ENCODE measurements at regions not wholly inside any gene's neighbourhood (a gene's known extent, or its start where the extent isn't known, plus 50 kb on each side); places are given as distances from the start of the nearest gene placed in this dataset.

- DNase-seq (ENCODE audit: low spot score) = no peak
These were observed 56.3 kb upstream of the TMCO5A start for GRCh38 chr15:37877851-37878741.

GRCh38 chr15:37880009-37880834 is 54.2 kb upstream of the TMCO5A start:
- in situ Hi-C loops (cut with HindIII; ENCODE audit: low sequenced_read_pairs) = no loop called here
- DNase-seq (ENCODE audit: low spot score) = peak; percentile 23

More at GRCh38 chr15:37877851-37878741, 56.3 kb upstream of the TMCO5A start:
- in situ Hi-C loops (cut with HindIII; ENCODE audit: low sequenced_read_pairs) = no loop called here

GRCh38 chr15:37880835-37881153 is 53.6 kb upstream of the TMCO5A start:
- in situ Hi-C loops (cut with HindIII; ENCODE audit: low sequenced_read_pairs) = no loop called here
- no peak for DNase-seq (ENCODE audit: low spot score)

- in situ Hi-C loops (cut with HindIII; ENCODE audit: low sequenced_read_pairs) = no loop called here
- DNase-seq (ENCODE audit: low spot score) = no peak
These were observed 53.0 kb upstream of the TMCO5A start for GRCh38 chr15:37881237-37882013.

- in situ Hi-C loops (cut with HindIII; ENCODE audit: low sequenced_read_pairs) = no loop called here
- no peak for DNase-seq (ENCODE audit: low spot score)
These were observed 51.8 kb upstream of the TMCO5A start for GRCh38 chr15:37882640-37883039.
